ENCODE measurements at regions not wholly inside any gene's neighbourhood (a gene's known extent, or its start where the extent isn't known, plus 50 kb on each side); places are given as distances from the start of the nearest gene placed in this dataset.

GRCh38 chr3:89565098-89565497 is 457.7 kb downstream of the EPHA3 start (continued):
- no peak for TF ChIP-seq ZBTB40 (IDR thresholded peaks at IDR 0.05)
- TF ChIP-seq ZBTB40 (CRISPR knock-in tag; IDR thresholded peaks at IDR 0.05) = no peak
- TF ChIP-seq ZNF383 (CRISPR knock-in tag; IDR thresholded peaks at IDR 0.05; ENCODE audit: borderline replicate concordance) = no peak
- no peak for TF ChIP-seq SKIL (CRISPR knock-in tag; IDR thresholded peaks at IDR 0.05; ENCODE audit: borderline replicate concordance)
- no peak for TF ChIP-seq ZNF451 (CRISPR knock-in tag; IDR thresholded peaks at IDR 0.05)
- TF ChIP-seq NFRKB (IDR thresholded peaks at IDR 0.05) = no peak
- no peak for TF ChIP-seq MIER2 (CRISPR knock-in tag; IDR thresholded peaks at IDR 0.05)

All from HepG2 (cell line).